ENCODE measurements at regions not wholly inside any gene's neighbourhood (a gene's known extent, or its start where the extent isn't known, plus 50 kb on each side); places are given as distances from the start of the nearest gene placed in this dataset.

- Histone ChIP-seq H3K4me3 (ENCODE audit: low read depth, low read length) (no peak overlapping the region), H3K9me3 (ENCODE audit: control insufficient read depth, insufficient read depth, low read depth, low read length) (no peaks in the 10 kb centered on the region), H3K36me3 (ENCODE audit: control insufficient read depth, insufficient read depth, low read length) (no peaks in the 10 kb centered on the region), H3K9ac (ENCODE audit: low read length) (no peak overlapping the region), H3K4me1 (ENCODE audit: control insufficient read depth, insufficient read depth, low read length) (peaks cover 20% of the 10 kb centered on the region; the same call in 1 of the 2 replicates), H3K27ac (ENCODE audit: low read depth, low read length) (peak overlapping the region; percentile 39; the same call in 1 of the 2 replicates), H3K27me3 (ENCODE audit: control insufficient read depth, insufficient read depth, low read length) (no peaks in the 10 kb centered on the region)
Measured at GRCh38 chr6:170232186-170233002, 58.5 kb downstream of the DLL1 start.

GRCh38 chr6:170231293-170232185 lies 59.3 kb downstream of the DLL1 start:
- H3K9ac ChIP-seq (ENCODE audit: low read length) = peak overlapping the region; percentile 58
- H3K27me3 ChIP-seq (ENCODE audit: control insufficient read depth, insufficient read depth, low read length) = no peaks in the 10 kb centered on the region
- peak overlapping the region; percentile 39; the same call in 1 of the 2 replicates for H3K27ac ChIP-seq (ENCODE audit: low read depth, low read length)

DNA sequence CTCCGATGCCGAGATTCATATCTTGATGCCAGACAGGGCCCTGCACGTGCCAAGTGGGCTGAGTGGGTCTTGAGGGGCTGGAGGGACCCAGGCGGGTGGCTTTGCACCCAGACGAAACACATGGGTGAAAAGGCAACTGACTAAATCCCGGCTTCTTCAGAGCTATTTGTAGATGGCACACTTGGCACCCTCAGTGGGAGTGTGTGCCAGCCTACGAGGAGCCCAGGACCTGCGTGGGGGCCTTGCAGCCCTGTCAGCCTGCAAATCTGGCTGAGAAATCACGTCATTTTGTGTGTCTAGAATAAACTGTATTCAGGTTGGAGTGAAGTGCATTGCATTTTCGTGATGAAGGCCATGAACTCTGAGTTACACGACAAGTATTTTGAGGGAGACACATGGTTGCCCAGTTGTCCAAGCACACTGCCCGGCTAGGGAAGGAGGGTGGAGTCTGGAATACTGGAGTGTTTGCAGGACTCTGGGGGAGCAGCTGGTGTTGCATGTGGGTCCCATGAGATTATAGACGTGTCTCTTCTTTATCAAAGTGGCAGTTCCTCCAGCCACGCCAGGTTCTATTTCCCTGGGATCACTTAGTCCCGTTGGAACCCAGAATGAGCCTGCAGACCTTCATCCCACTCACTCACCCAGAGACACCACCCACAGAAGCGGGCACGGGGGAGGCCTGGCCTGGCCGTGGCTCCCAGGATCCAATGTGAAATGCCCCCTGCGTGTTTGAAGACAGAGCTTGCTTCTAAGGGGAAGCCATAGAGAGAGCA lies 60.2 kb downstream of the DLL1 start:
- Histone ChIP-seq H3K27me3 (ENCODE audit: control insufficient read depth, insufficient read depth, low read length) (no peaks in the 10 kb centered on the region), H3K9ac (ENCODE audit: low read length) (no peak overlapping the region), H3K36me3 (ENCODE audit: control insufficient read depth, insufficient read depth, low read length) (no peaks in the 10 kb centered on the region), H3K9me3 (ENCODE audit: control insufficient read depth, insufficient read depth, low read depth, low read length) (no peaks in the 10 kb centered on the region), H3K27ac (ENCODE audit: low read depth, low read length) (no peak overlapping the region), H3K4me1 (ENCODE audit: control insufficient read depth, insufficient read depth, low read length) (peaks cover 16% of the 10 kb centered on the region; the same call in 1 of the 2 replicates), H3K4me3 (ENCODE audit: low read depth, low read length) (no peak overlapping the region)

More at GRCh38 chr6:170231293-170232185, 59.3 kb downstream of the DLL1 start:
- Histone ChIP-seq H3K4me3 (ENCODE audit: low read depth, low read length) (no peak overlapping the region), H3K36me3 (ENCODE audit: control insufficient read depth, insufficient read depth, low read length) (no peaks in the 10 kb centered on the region), H3K9me3 (ENCODE audit: control insufficient read depth, insufficient read depth, low read depth, low read length) (no peaks in the 10 kb centered on the region), H3K4me1 (ENCODE audit: control insufficient read depth, insufficient read depth, low read length) (peaks cover 20% of the 10 kb centered on the region; the same call in 1 of the 2 replicates)

GRCh38 chr6:170229851-170230519 lies 60.9 kb downstream of the DLL1 start:
- Histone ChIP-seq H3K27ac (ENCODE audit: low read depth, low read length) (no peak overlapping the region), H3K27me3 (ENCODE audit: control insufficient read depth, insufficient read depth, low read length) (no peaks in the 10 kb centered on the region), H3K4me3 (ENCODE audit: low read depth, low read length) (no peak overlapping the region), H3K9me3 (ENCODE audit: control insufficient read depth, insufficient read depth, low read depth, low read length) (no peaks in the 10 kb centered on the region), H3K9ac (ENCODE audit: low read length) (no peak overlapping the region), H3K4me1 (ENCODE audit: control insufficient read depth, insufficient read depth, low read length) (peaks cover 12% of the 10 kb centered on the region; the same call in 1 of the 2 replicates), H3K36me3 (ENCODE audit: control insufficient read depth, insufficient read depth, low read length) (no peaks in the 10 kb centered on the region)

DNA sequence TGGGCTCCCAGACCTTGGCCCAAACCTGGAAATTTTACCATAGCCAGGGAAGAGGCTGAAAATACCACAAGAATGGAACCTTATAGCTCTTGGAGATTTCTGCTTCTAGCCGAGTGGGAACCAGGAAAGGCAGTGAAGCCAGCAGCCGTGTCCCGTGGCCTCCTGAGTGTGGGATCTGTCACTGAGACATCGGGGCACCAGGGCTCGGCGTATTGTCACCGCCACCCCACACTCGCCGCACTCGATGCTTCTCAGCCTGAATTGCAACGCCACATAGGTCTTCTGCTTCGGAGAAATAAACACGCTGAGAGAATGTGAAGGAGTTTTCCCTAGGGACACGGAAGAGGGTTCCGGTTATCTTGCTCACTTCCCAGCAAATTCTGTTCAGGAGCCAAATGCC lies 61.5 kb downstream of the DLL1 start:
- no peaks in the 10 kb centered on the region for H3K9me3 ChIP-seq (ENCODE audit: control insufficient read depth, insufficient read depth, low read depth, low read length)
- H3K9ac ChIP-seq (ENCODE audit: low read length) = no peak overlapping the region
- H3K36me3 ChIP-seq (ENCODE audit: control insufficient read depth, insufficient read depth, low read length) = no peaks in the 10 kb centered on the region
- no peak overlapping the region for H3K4me3 ChIP-seq (ENCODE audit: low read depth, low read length)
- no peaks in the 10 kb centered on the region for H3K27me3 ChIP-seq (ENCODE audit: control insufficient read depth, insufficient read depth, low read length)
- H3K4me1 ChIP-seq (ENCODE audit: control insufficient read depth, insufficient read depth, low read length) = peaks cover 16% of the 10 kb centered on the region; the same call in 1 of the 2 replicates
- no peak overlapping the region for H3K27ac ChIP-seq (ENCODE audit: low read depth, low read length)

DNA sequence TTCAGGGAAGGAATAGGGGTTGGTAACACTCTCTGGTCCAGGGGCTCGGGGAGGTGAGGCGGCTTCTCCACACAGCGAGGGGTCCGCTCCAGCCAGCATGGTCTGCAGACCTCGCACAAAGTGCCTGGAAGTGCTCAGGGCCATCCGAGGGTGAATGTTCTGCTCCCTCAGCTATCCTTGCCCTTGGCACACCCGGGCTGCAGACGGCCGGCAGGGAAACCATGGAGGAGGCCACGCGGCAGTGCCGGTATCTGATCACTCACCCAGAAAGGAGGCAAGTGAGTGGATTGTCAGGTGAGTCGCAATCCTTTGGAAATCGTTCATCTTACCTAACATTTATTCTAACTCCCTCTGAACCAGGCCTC lies 62.0 kb downstream of the DLL1 start:
- Histone ChIP-seq H3K27me3 (ENCODE audit: control insufficient read depth, insufficient read depth, low read length) (no peaks in the 10 kb centered on the region), H3K27ac (ENCODE audit: low read depth, low read length) (no peak overlapping the region), H3K36me3 (ENCODE audit: control insufficient read depth, insufficient read depth, low read length) (no peaks in the 10 kb centered on the region), H3K9me3 (ENCODE audit: control insufficient read depth, insufficient read depth, low read depth, low read length) (no peaks in the 10 kb centered on the region), H3K4me1 (ENCODE audit: control insufficient read depth, insufficient read depth, low read length) (peaks cover 19% of the 10 kb centered on the region; the same call in 1 of the 2 replicates), H3K4me3 (ENCODE audit: low read depth, low read length) (no peak overlapping the region), H3K9ac (ENCODE audit: low read length) (no peak overlapping the region)

- no peaks in the 10 kb centered on the region for H3K36me3 ChIP-seq (ENCODE audit: control insufficient read depth, insufficient read depth, low read length)
- H3K4me3 ChIP-seq (ENCODE audit: low read depth, low read length) = no peak overlapping the region
- H3K27me3 ChIP-seq (ENCODE audit: control insufficient read depth, insufficient read depth, low read length) = no peaks in the 10 kb centered on the region
- no peak overlapping the region for H3K9ac ChIP-seq (ENCODE audit: low read length)
- H3K9me3 ChIP-seq (ENCODE audit: control insufficient read depth, insufficient read depth, low read depth, low read length) = no peaks in the 10 kb centered on the region
- no peak overlapping the region for H3K27ac ChIP-seq (ENCODE audit: low read depth, low read length)
- H3K4me1 ChIP-seq (ENCODE audit: control insufficient read depth, insufficient read depth, low read length) = peaks cover 20% of the 10 kb centered on the region; the same call in 1 of the 2 replicates
Measured at GRCh38 chr6:170227996-170228945, 62.6 kb downstream of the DLL1 start.

- Histone ChIP-seq H3K27ac (ENCODE audit: low read depth, low read length) (no peak overlapping the region), H3K27me3 (ENCODE audit: control insufficient read depth, insufficient read depth, low read length) (no peaks in the 10 kb centered on the region), H3K9me3 (ENCODE audit: control insufficient read depth, insufficient read depth, low read depth, low read length) (no peaks in the 10 kb centered on the region), H3K4me1 (ENCODE audit: control insufficient read depth, insufficient read depth, low read length) (peaks cover 20% of the 10 kb centered on the region; the same call in 1 of the 2 replicates), H3K9ac (ENCODE audit: low read length) (no peak overlapping the region), H3K4me3 (ENCODE audit: low read depth, low read length) (no peak overlapping the region), H3K36me3 (ENCODE audit: control insufficient read depth, insufficient read depth, low read length) (no peaks in the 10 kb centered on the region)
Measured at GRCh38 chr6:170227521-170227983, 63.3 kb downstream of the DLL1 start.

DNA sequence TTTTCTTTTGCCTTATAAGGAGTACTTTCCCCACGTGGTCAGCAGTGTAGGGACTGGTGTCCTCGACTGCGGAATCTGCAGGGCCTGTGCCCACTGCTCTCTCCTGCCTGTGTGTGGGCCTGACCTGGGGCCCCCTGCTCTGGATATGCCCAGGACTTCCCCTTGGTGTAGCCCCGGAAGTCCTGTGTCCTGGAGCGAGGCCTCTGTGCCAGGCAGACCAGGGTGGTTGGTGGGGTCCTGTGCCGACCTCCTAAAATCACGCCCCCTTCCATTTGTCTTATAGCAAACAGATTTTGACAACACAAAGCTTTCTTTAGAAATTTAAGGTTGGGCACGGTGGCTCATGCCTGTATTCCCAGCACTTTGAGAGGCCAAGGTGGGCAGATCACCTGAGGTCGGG lies 64.2 kb downstream of the DLL1 start:
- Histone ChIP-seq H3K27ac (ENCODE audit: low read depth, low read length) (no peak overlapping the region), H3K27me3 (ENCODE audit: control insufficient read depth, insufficient read depth, low read length) (no peaks in the 10 kb centered on the region), H3K36me3 (ENCODE audit: control insufficient read depth, insufficient read depth, low read length) (no peaks in the 10 kb centered on the region), H3K4me1 (ENCODE audit: control insufficient read depth, insufficient read depth, low read length) (peaks cover 15% of the 10 kb centered on the region; the same call in 1 of the 2 replicates), H3K9me3 (ENCODE audit: control insufficient read depth, insufficient read depth, low read depth, low read length) (no peaks in the 10 kb centered on the region), H3K9ac (ENCODE audit: low read length) (no peak overlapping the region), H3K4me3 (ENCODE audit: low read depth, low read length) (no peak overlapping the region)
